GM12874 (cell line): ENCODE measurements at regions not wholly inside any gene's neighbourhood (a gene's known extent, or its start where the extent isn't known, plus 50 kb on each side); places are given as distances from the start of the nearest gene placed in this dataset.

Experiments used
- CTCF ChIP-seq: IDR thresholded peaks from 2 replicates; pipeline ENCODE4 v1.5.1; 2011; ENCODE audit warnings: low read depth, mild to moderate bottlenecking, control low read depth, low read length, moderate library complexity; ENCODE audit not compliant: insufficient read depth

- TF ChIP-seq CTCF = no peak
These were observed 52.6 kb upstream of the TGFBR2 start for GRCh38 chr3:30553641-30554316.

- no peak for TF ChIP-seq CTCF
These were observed 52.1 kb upstream of the TGFBR2 start for GRCh38 chr3:30554317-30554690.

- TF ChIP-seq CTCF = no peak
These were observed 50.4 kb upstream of the TGFBR2 start for GRCh38 chr3:30555968-30556367.
